A673 (cell line): ENCODE measurements at regions not wholly inside any gene's neighbourhood (a gene's known extent, or its start where the extent isn't known, plus 50 kb on each side); places are given as distances from the start of the nearest gene placed in this dataset.

ENCODE experiments used
- EZH2 ChIP-seq: fragments of 200-600 bp; sonication (generic); IDR thresholded peaks from 2 replicates; pipeline ENCODE4 v1.6.1; 2017; ENCODE audit warnings: borderline replicate concordance, low read depth, mild to moderate bottlenecking, mixed read lengths, antibody characterized with exemption, low read length; ENCODE audit not compliant: poor library complexity, severe bottlenecking
- TF ChIP-seq, protein P1 (sequence below): fragments of 300-800, 200-600 bp; sonication (generic); conservative IDR thresholded peaks from 2 replicates; pipeline ENCODE4 v1.5.1; 2017; ENCODE audit warnings: low read depth, mild to moderate bottlenecking, antibody characterized with exemption, low read length, moderate library complexity, mixed read lengths

DNA sequence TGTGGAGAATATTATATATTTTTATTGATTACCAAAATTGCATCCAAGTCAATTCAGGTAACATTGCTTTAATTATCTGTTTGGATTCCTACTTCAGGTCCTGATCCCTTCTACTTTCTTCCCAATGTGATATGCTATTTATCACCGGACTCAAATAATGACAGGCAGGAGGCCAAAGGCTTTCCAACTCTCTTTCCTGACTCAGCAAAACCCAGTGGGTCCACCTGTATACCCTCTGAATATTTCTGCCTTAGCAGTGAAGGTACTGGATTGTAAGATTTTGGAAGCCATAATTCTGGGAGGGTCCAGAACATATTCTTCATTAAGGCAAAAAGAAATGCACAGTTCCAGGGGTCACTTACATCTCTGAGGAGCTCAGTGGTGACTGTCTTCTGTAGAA is 260.2 kb upstream of the UBASH3B start:
- TF ChIP-seq, protein P1, sequence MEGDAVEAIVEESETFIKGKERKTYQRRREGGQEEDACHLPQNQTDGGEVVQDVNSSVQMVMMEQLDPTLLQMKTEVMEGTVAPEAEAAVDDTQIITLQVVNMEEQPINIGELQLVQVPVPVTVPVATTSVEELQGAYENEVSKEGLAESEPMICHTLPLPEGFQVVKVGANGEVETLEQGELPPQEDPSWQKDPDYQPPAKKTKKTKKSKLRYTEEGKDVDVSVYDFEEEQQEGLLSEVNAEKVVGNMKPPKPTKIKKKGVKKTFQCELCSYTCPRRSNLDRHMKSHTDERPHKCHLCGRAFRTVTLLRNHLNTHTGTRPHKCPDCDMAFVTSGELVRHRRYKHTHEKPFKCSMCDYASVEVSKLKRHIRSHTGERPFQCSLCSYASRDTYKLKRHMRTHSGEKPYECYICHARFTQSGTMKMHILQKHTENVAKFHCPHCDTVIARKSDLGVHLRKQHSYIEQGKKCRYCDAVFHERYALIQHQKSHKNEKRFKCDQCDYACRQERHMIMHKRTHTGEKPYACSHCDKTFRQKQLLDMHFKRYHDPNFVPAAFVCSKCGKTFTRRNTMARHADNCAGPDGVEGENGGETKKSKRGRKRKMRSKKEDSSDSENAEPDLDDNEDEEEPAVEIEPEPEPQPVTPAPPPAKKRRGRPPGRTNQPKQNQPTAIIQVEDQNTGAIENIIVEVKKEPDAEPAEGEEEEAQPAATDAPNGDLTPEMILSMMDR: no peak
- no peak for TF ChIP-seq EZH2
